A549 (cell line): ENCODE measurements at regions not wholly inside any gene's neighbourhood (a gene's known extent, or its start where the extent isn't known, plus 50 kb on each side); places are given as distances from the start of the nearest gene placed in this dataset.

Experiments used
- CHD4 ChIP-seq: fragments of 200-600 bp; sonication (generic); IDR thresholded peaks from 2 replicates; pipeline ENCODE4 v1.6.1; 2016; ENCODE audit warnings: antibody characterized with exemption, mild to moderate bottlenecking, borderline replicate concordance
- EP300 ChIP-seq, 2 experiments: fragments of >200 bp; sonication (Bioruptor Twin); formaldehyde crosslinking; IDR thresholded peaks; 2 replicates in 1 of 2; 3 replicates in 1 of 2; pipeline ENCODE4 v1.6.1; 2016 to 2017
- HEYL ChIP-seq: fragments of 250-450 bp; sonication (Bioruptor Pico); IDR thresholded peaks from 2 replicates; pipeline ENCODE4 v1.8.0; 2021; ENCODE audit warnings: mild to moderate bottlenecking, moderate library complexity
- HMGXB4 ChIP-seq: fragments of 250-450 bp; sonication (Bioruptor Pico); IDR thresholded peaks from 2 replicates; pipeline ENCODE4 v1.5.0; 2021; ENCODE audit warnings: mild to moderate bottlenecking, moderate library complexity, borderline replicate concordance
- MYC ChIP-seq: IDR thresholded peaks from 2 replicates; pipeline ENCODE4 v1.6.1; 2012; ENCODE audit warnings: mild to moderate bottlenecking, inconsistent platforms, low read length, improper control_type of control experiment, borderline replicate concordance
- NFE2L2 ChIP-seq: fragments of 150-350 bp; conservative IDR thresholded peaks from 2 replicates; pipeline ENCODE4 v1.6.1; 2014; ENCODE audit warnings: low read length
- POLR2A ChIP-seq: IDR thresholded peaks from 2 replicates; pipeline ENCODE4 v1.6.1; 2012; ENCODE audit warnings: mild to moderate bottlenecking, low read length
- RAD21 ChIP-seq, 2 experiments: fragments of >200 bp in 1 of 2; sonication (Bioruptor Twin) in 1 of 2; formaldehyde crosslinking in 1 of 2; IDR thresholded peaks in 1 of 2; conservative IDR thresholded peaks in 1 of 2; 2 replicates in 1 of 2; 3 replicates in 1 of 2; pipeline ENCODE4 v1.6.1; 2012 to 2018; ENCODE audit warnings: inconsistent platforms in 1 of 2
- RNF2 ChIP-seq: fragments of 200-600 bp; sonication (generic); IDR thresholded peaks from 2 replicates; pipeline ENCODE4 v1.6.1; 2016; ENCODE audit warnings: low read depth, mild to moderate bottlenecking, antibody characterized with exemption, moderate library complexity, borderline replicate concordance
- SMC3 ChIP-seq: fragments of >200 bp; sonication (Bioruptor Twin); formaldehyde crosslinking; IDR thresholded peaks from 3 replicates; pipeline ENCODE4 v1.6.1; 2018; ENCODE audit warnings: inconsistent platforms
- SREBF2 ChIP-seq: fragments of 450-650 bp; IDR thresholded peaks from 2 replicates; pipeline ENCODE4 v1.6.1; 2014; ENCODE audit warnings: mild to moderate bottlenecking, moderate library complexity
- TF ChIP-seq, protein P1 (sequence below): fragments of >200 bp; sonication (Bioruptor Twin); formaldehyde crosslinking; IDR thresholded peaks from 3 replicates; pipeline ENCODE4 v1.5.1; 2016
- TF ChIP-seq, protein P2 (sequence below): fragments of 250-450 bp; sonication (Bioruptor Pico); IDR thresholded peaks from 2 replicates; pipeline ENCODE4 v1.5.0; 2020; ENCODE audit warnings: low read depth, mild to moderate bottlenecking, moderate library complexity

DNA sequence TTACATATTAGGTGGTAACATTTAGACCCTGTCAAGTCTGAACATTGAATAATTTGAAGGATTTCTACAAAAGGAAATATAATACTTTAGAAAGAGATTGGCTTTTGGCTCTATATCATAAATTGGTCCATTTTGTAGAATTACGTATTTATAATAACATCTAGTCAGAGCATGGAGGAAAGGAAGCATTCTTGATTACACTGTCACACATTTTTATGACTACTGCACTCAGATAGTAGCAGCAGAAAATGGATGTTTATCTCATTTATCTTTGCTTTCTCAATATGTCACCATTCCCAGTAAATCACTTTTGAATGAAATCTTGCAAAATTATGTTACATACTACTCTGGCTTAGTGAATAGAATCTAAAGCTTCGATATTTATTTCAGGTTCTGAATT is 1234.6 kb downstream of the CDY2B start:
- TF ChIP-seq, protein P1, sequence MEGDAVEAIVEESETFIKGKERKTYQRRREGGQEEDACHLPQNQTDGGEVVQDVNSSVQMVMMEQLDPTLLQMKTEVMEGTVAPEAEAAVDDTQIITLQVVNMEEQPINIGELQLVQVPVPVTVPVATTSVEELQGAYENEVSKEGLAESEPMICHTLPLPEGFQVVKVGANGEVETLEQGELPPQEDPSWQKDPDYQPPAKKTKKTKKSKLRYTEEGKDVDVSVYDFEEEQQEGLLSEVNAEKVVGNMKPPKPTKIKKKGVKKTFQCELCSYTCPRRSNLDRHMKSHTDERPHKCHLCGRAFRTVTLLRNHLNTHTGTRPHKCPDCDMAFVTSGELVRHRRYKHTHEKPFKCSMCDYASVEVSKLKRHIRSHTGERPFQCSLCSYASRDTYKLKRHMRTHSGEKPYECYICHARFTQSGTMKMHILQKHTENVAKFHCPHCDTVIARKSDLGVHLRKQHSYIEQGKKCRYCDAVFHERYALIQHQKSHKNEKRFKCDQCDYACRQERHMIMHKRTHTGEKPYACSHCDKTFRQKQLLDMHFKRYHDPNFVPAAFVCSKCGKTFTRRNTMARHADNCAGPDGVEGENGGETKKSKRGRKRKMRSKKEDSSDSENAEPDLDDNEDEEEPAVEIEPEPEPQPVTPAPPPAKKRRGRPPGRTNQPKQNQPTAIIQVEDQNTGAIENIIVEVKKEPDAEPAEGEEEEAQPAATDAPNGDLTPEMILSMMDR = no peak
- no peak for TF ChIP-seq EP300 (IDR thresholded peaks at IDR 0.05)
- TF ChIP-seq HMGXB4 (CRISPR knock-in tag) = no peak
- no peak for TF ChIP-seq RNF2
- TF ChIP-seq SREBF2 = no peak
- TF ChIP-seq MYC = no peak
- TF ChIP-seq RAD21 (conservative IDR thresholded peaks at IDR 0.05 in 1 of 2, IDR thresholded peaks at IDR 0.05 in 1 of 2) = no peak
- TF ChIP-seq HEYL (CRISPR knock-in tag) = no peak
- no peak for TF ChIP-seq CHD4
- no peak for TF ChIP-seq POLR2A
- TF ChIP-seq, protein P2, sequence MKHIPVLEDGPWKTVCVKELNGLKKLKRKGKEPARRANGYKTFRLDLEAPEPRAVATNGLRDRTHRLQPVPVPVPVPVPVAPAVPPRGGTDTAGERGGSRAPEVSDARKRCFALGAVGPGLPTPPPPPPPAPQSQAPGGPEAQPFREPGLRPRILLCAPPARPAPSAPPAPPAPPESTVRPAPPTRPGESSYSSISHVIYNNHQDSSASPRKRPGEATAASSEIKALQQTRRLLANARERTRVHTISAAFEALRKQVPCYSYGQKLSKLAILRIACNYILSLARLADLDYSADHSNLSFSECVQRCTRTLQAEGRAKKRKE = no peak
- TF ChIP-seq NFE2L2 = no peak
- TF ChIP-seq SMC3 = no peak
